ENCODE measurements at regions not wholly inside any gene's neighbourhood (a gene's known extent, or its start where the extent isn't known, plus 50 kb on each side); places are given as distances from the start of the nearest gene placed in this dataset.

DNA sequence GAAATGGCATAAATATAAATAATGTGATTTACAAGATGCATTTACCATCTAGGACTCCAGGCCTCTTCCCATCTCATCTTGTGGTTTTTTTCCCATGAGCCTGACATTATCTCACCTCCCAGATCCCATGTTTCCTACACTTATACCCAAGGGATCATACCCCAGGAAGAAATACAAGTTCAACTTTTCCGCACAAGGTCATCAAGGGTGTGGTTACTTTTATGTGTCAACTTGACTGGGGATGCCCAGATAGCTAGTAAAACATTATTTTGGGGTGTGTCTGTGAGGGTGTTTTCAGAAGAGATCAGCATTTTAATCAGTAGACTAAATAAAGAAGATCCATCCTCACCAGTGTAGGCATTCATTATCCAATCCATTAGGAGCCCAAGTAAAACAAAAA is 176.3 kb upstream of the TNFAIP3 start:
- no peak for DNase-seq

DNA sequence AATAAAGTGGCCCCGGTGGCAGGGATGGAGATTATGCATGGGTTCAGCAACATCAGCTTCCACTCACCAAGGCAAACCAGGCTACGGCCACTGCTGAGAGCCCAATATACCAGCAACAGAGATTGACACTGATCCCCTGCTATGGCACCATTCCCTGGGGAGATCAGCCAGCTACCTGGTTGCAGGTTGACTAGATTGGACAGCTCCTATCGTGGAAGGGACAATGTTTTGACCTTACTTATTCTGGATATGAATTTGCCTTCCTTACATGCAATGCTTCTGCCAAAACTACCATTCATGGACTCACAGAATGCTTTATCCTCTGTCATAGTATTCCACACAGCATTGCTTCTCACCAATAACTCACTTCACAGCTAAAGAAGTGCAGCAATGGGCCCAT is 174.8 kb upstream of the TNFAIP3 start:
- no peak for DNase-seq

DNA sequence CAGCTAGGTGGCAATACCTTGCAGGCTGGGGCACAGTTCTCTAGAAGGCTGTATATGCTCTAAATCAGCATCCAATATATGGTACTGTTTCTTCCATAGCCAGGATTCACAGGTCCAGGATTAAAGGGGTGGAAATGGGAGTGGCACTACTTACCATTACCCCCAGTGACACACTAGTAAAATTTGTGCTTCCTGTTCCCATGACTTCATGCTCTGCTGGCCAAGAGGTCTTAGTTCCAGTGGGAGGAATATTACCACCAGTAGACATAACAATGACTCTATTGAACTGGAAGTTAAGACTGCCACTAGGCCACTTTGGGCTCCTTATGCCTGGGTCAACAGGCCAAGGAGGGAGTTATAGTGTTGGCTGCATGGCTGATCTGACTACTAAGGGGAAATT is 174.3 kb upstream of the TNFAIP3 start:
- no peak for DNase-seq

DNA sequence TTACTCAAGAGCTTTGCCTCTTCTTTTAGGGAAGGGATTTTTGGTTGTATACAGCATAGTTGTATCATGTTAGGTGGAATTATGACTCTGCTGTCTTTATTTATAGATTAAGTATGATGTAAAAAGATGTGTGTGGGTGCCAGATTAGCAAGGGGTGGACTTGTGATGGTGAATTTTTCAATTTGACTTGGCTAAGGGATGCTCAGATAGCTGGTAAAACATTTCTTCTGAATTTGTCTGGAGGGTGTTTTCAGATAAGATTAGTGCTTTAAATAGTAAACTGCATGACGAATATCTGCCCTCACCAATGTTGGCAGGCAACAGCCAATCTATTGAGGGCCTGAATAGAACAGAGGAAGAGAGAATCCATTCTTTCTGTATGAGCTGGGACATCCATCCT is 173.3 kb upstream of the TNFAIP3 start:
- DNase-seq: no peak

DNA sequence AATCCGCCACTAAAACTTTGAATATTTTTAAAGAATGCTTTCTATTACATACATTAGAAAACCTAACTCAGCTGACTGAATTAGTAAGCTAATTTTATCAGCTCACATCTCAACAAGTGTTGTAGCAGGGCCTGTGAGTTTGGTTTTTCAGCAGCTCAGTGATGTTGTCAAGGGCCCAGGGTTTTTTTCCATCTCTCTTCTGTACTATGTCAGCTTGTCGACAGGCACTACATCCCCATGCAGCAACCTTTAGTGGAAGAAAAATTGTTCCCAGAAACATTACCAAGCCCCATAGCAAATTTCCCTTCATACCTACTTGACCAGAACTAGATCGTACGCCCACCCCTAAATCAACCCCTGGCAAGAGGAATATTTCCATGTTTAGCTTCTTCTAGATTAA is 170.3 kb upstream of the TNFAIP3 start:
- DNase-seq: no peak

DNA sequence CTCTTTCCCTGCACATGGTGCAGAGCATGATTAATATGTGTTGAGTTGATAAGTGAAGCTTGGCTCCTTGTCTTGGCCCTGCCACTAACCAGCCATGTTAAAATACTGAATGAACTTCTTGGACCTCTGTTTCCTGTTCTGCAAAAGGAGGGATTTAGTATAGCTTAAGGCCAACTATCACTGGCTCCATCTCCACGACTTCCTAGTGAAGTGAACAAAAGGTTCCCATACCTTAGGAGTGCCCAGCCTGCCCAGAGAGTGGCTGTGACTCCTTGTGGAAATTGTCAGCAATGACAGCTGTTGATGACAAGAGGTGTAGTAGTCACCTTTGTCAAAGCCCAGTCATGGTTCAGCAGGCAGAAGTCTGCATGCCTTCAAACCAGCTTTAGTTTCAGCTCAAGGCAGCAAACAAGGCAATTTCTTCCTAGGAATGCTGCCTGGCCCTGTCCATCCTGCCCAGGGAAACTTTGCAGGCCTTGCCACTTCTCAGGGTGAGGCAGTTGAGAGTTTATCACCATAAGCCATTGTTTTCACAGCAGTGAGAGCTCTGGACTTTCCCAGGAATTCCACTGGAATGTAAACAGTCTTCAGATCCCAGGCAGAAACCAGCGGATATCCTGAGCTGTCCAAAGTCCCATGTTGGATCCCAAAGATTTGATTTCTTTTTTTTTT is 169.7 kb upstream of the TNFAIP3 start:
- no peak for DNase-seq

DNA sequence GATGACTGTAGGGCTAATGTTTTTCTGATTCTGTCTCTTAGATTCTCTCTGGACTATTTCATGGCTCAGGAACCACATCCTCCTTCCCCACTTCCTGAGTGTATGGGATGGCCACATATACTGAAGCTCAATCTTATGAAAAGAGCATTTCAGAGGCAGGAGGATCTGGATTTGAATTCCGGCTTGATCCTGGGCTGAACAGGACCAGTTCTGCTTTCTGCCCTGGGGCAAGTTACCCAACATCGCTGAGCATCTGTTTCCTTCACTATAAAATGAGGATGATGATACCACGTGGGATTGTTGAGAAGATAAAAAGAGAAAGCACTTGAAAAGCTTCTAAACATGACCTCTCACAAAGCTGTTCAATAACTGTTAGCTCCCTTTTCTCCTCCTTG is 168.4 kb upstream of the TNFAIP3 start:
- no peak for DNase-seq

DNA sequence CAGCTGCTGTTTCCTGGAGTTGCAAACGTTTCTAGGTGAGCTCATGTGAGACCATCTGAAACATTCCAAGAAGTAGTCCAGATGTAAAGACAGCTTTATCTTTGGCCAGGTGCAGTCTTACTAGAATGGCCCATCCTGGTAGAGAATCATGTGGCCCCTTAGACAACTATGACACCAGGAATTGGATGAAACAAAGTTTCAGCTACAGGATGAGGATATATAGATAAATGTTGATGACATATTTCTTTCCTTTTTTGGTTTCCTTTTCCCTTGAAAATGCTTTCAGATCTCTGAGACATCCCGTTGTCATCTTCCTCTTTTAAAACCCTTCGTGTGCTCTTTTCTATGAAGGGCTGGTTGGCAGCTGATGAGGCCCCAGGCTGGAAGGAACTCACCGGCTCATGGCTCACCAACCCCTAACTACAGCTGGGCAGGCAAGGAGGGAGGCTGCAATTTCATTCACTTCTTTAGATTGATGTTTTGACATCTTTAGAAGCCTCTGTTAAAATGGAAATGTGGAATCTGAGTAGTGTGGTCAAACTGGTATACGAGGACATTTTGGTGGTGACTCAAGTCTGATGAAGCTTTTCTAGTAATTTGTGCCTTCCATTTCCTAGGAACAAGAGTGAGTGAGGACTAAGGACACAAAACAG is 167.9 kb upstream of the TNFAIP3 start:
- no peak for DNase-seq

DNA sequence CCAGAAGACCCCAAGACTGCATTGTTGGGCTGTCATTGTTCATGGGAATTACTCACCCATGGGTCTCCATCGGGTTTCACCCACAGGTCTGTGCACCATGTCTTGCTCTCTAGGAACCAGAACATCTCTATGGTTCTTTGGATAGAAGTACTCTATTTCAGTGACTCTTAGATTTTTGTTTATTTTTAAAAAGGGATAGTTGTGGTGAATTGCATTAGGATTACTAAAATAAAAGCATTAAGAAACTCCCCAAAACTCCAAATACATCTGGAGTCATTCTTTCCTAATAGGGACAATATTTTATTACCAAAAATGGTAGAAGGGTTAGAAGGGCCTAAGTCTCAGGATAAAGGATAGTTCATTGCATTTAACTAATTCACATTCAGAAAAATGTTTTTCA is 166.9 kb upstream of the TNFAIP3 start:
- no peak for DNase-seq

DNA sequence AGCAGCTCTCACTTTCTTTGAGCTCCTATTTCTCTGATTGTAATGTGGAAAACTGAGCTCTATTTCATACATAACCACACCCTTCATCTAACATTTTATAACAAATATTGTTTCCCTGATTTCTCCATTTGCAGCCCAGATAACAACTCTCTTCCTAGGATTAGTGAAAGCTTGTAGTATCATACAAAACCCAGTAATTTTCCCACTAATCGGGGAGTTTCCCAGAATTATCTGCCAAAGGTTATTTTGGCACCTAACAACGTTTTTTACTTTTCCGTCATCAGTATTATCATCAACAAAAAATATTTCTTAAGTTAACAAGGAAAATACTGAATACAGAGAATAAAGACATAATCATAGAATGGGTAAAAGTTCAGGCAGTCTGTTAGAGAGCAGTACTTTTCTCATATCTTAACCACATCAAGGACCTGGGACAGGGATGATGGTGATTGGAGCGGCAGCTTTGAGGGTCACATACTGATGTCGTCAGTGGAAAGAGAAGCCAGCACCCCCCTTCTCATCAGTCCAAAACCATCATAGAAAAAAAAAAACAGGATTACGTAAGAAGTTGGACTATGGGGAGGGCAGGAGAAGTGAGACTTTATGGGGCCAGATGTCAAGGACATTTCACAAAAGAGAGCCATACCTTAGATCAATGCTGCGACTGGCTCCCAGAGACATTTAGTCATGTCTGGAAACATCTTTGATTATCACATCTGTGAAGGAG is 166.1 kb upstream of the TNFAIP3 start:
- no peak for DNase-seq

DNA sequence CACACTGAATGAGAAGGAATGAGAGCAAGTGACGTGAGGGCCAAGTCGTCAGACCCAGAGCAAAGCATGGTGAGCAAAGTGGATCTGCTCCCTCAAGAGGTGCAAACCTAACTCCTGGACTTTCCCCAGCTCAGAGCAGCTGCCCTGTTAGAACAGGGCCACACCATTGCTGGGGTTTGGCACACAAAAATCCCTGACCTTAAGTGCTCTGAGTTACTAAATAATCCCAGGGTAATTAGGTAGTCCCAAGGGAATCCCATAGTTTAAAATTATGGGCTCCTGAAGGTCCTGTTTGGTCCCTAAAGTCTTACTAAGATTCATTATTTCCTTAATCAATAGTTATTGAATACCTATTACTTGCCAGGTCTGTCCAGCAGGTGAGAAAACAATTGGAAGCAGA is 165.1 kb upstream of the TNFAIP3 start:
- no peak for DNase-seq

DNA sequence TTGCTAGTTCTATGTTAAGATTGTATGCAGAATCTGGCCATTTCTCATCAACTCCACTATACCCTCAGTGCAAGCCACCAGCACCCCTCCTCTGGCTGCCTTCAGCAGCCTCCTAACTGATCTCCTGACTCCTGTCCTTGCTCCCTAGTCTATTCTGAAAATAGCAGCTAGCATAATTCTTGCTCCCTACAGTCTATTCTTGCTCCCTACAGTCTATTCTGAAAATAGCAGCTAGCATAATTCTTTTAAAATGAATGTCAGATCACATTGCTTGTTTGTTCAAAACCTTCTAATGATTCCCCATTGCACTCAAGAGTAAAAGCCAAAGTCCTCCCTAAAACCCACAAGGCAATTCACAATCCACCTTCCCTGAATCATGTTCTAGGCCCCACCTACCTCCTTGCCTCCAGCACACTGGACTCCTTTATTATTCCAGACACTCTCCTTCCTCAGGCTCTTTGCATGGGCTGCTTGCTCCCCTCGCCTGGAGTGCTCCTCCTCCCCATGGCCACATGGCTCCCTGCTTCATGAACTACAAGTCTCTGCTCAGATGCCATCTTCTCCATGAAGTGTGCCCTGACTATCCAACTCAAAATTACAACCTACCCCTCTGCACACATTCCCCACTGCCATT is 164.2 kb upstream of the TNFAIP3 start:
- DNase-seq: no peak

DNA sequence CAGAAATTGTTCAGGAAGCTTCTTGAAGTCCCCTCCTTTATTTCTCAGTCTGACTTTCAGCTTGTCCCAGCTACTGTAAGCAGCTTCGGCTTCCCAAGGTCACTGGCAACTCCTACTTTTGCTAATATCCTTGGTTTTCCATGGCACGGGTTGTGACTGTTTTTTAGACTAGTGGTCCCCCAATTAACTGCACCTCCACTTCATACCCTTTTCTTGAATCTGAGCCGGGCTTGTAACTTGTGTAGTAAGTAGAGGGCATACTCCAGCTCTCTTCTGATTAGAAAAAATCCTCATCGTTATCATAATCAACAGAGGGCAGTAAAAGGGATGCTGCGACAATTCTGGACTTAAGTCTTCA is 162.3 kb upstream of the TNFAIP3 start:
- no peak for DNase-seq

DNA sequence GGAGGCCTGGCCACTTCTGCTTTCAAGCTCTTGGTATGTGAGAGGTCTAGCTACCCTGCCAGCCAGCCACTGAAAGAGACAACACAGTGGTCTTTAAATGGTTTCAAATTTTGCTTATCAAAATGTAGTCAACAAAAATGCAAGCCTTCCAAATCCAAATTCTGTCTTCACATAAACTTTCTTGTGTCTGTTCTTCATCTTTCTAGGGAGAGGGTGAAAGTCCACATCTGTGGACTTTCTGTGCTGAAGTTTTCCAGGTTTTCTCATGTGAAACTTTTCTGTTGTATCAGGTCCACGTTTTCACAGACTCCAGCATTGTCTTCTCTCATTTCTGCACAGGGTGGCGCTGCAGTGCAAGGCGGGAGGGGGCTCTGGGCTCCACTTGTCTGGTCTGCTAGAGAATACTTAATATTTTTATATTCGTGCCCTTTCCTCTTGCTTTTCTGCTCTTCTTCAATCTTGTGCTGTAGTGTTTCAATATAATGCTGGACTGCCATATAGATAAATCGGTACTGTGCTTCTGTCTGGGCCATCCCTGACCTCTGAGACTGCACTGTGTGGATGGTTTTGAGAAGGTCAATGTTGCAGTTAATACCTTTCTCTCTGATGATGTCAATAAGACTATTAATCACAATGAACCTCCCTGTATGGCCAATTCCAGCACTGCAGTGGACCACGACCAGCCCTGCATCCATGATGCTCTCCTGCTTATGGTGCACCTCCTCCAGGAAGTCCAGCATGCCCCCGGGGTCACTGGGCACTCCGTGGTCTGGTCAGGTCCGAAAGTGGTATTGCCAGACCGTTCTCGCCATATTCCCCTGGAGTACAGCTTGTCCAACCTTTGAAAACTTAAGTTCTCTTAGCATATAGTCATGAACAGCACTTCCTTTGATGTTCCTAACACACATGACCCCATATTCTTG is 161.6 kb upstream of the TNFAIP3 start:
- peak; percentile 26 for DNase-seq

DNA sequence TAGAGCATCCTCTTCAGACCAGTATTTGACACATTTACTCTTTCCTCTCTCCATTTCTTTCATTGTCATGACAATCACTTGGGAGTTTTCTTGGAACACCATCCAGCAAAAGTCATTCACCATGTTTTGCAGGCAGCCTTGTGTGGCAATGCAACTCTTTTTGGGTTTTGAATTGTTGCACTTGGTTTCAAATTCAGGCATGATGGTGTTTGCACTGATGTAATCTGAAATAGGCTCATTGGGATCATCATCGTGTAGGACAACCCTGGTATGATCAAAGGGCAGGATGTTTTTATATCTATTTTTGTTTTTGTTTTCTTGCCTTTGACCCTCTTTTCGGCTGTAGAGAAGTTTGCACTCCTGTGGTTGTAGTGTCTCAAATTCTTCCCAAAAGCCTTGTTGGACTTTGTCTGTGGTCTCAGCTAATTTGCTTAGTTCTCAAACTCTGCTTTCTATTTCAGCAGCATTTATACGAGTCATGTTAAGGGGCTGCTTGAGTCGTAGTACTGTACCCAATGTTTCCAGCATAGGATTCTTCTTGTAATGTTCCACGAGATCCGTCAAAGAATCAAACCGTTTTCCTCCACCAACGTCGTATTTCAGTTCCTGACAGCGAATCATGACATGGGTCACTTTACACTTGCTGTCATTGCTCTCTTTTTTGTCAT is 160.8 kb upstream of the TNFAIP3 start:
- DNase-seq: no peak

DNA sequence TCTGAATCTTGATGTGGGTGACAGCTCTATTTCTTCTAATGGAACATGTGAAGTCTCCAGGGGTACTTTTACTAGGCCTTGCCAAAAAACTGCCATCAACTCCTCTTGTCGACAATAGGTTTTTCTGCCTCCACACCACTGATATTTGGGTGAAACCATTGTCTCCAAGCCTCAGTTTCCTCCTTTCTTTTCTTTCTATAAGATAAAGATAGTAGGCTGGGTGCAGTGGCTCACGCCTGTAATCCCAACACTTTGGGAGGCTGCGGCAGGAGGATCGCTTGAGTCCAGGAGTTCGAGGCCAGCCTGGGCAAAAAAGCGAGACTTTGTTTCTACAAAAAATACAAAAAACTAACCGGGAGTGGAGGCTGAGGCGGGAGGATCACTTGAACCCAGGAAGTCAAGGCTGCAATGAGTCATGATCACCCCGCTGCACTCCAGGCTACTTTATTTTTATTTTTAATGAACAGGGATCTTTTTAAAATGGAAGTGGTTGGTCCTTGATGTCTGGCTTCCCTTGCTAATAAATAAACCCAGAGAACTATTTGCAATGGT is 159.9 kb upstream of the TNFAIP3 start:
- DNase-seq: no peak

DNA sequence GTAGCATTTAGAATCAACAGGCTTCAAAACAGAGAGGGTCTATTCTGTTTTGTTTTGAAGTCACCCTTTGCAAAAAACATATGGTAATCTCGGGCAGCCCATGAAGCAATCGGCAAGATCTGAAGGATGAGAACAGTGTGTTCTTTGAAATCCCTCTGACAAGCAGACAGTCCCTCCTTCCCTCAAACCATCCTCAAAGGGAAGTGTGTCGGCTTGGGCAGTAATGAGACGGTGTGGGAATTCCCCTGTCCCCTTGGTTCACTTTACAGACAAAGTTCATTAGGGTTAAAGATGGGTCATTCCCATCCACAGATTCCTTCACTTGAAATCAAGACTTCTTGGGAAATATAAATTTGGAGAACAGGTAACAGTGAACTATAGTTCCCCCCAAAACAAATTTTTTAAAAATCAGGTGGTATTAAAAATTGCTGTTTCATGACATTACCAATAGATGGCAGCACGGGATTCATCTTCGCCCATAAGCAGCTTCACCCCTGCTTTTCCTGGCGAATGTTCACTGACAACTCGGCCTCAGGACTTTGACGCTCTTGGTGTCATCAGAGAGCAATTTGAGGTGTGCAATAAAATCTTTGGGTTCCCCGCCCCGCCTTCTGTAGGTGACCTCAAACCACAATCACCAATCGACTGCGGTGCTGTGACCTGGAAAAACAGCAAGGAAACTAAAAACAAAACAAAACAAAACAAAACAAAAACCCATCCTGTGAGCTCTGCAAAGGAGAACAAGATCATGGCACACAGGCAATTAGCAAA is 159.3 kb upstream of the TNFAIP3 start:
- peak; percentile 54 for DNase-seq

DNA sequence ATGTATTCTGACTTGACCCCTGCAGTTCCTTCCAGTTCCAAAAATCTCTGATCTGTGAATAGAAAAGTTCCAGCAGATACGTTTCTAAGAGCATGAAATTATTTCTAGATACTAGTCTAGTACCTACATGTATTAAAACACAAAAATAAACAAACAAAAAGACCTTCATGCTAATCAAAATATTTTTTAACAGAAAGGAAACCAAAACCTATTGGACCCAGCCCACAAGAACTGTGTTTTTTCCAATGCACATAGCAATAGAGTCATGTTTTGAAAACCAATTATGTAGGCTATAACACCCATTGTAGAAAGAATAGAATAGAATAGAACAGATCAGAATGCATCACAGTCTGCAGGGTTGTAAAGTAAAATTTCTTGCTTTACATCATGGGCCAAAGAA is 158.6 kb upstream of the TNFAIP3 start:
- no peak for DNase-seq

DNA sequence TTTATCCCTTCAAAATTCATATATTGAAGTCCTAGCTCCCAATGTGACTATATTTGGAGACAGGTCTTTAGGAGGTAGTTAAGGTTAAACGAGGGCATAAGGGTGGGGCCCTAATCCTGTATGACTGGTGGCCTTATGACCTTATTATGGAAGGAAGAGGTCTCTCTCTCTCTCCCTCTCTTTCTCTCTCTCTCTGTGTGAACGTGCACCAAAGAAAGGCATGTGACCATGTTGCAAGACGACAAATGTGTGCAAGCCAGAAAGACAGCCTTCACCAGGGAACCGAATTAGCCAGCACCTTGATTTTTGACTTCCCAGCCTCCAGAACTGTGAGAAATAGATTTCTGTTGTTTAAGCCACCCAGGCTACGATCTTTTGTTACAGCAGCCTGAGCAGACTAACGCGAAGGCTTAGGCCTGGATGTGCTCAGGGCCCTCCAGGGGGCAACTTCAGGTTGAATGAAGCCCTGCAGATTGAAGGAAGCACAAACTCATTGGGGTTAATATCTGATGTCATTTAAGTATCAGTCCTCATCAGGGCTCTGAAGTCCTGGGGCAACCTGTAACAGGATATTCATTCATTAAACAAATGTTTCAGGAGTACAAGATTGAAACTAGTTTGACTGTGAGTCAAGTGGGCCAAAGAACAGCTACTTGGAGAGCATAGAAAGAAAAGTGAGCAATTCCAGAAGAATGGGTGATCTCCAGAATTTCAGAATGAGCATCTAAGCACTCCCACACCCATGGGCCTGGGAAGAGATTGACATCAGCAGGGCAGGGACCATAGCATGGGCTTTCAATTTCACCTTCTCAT is 157.4 kb upstream of the TNFAIP3 start:
- no peak for DNase-seq

DNA sequence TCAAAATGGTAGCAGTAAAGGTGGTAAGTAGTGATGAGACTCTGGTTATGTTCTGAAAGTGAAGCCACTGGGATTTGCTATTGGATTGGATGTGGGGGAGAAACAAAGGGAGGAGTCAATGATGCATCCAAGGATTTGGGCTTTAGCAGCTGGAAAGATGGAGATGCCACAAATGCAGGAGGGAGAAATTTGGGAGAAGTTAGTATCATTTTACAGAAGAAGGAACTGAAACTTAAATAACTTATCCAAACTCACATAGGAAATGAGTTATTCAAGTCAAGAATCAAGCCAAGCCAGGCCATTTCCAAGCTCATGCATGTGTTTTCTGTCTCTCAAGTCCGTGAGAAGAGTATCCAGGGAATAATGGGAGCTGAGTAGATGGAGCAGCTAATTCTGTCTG is 155.1 kb upstream of the TNFAIP3 start:
- no peak for DNase-seq

Data from skin of body (tissue), 1 donor.